ENCODE measurements at regions not wholly inside any gene's neighbourhood (a gene's known extent, or its start where the extent isn't known, plus 50 kb on each side); places are given as distances from the start of the nearest gene placed in this dataset.

- no peak for DNase-seq (ENCODE audit: low read depth in 2 of 2)
Measured at GRCh38 chr2:236498369-236498768, 71.3 kb upstream of the ACKR3 start.

GRCh38 chr2:236499691-236500578 is 69.7 kb upstream of the ACKR3 start:
- no peak for DNase-seq (ENCODE audit: low read depth in 2 of 2)

- DNase-seq (ENCODE audit: low read depth in 2 of 2): no peak
Measured at GRCh38 chr2:236501026-236501425, 68.6 kb upstream of the ACKR3 start.

GRCh38 chr2:236501531-236501930 is 68.1 kb upstream of the ACKR3 start:
- no peak for DNase-seq (ENCODE audit: low read depth in 2 of 2)

GRCh38 chr2:236503100-236503499 is 66.5 kb upstream of the ACKR3 start:
- no peak for DNase-seq (ENCODE audit: low read depth in 2 of 2)

- no peak for DNase-seq (ENCODE audit: low read depth in 2 of 2)
Measured at GRCh38 chr2:236503583-236503982, 66.0 kb upstream of the ACKR3 start.

- DNase-seq (ENCODE audit: low read depth in 2 of 2): no peak
Measured at GRCh38 chr2:236505041-236505440, 64.6 kb upstream of the ACKR3 start.

GRCh38 chr2:236505648-236506047 is 64.0 kb upstream of the ACKR3 start:
- DNase-seq (ENCODE audit: low read depth in 2 of 2): no peak

- peak; percentile 17 to 28 for DNase-seq (ENCODE audit: low read depth in 2 of 2)
Measured at GRCh38 chr2:236507393-236508085, 62.1 kb upstream of the ACKR3 start.

- DNase-seq (ENCODE audit: low read depth in 2 of 2): no peak
Measured at GRCh38 chr2:236508466-236508865, 61.2 kb upstream of the ACKR3 start.

GRCh38 chr2:236510034-236510433 is 59.6 kb upstream of the ACKR3 start:
- DNase-seq (ENCODE audit: low read depth in 2 of 2): no peak

GRCh38 chr2:236511266-236511665 is 58.4 kb upstream of the ACKR3 start:
- DNase-seq (ENCODE audit: low read depth in 2 of 2): no peak

- no peak for DNase-seq (ENCODE audit: low read depth in 2 of 2)
Measured at GRCh38 chr2:236512267-236512666, 57.4 kb upstream of the ACKR3 start.

GRCh38 chr2:236512902-236513435 is 56.7 kb upstream of the ACKR3 start:
- DNase-seq (ENCODE audit: low read depth in 2 of 2): peak; percentile 31 to 50

- DNase-seq (ENCODE audit: low read depth in 2 of 2): no peak
Measured at GRCh38 chr2:236513956-236514355, 55.7 kb upstream of the ACKR3 start.

GRCh38 chr2:236516708-236517107 is 52.9 kb upstream of the ACKR3 start:
- no peak for DNase-seq (ENCODE audit: low read depth in 2 of 2)

- DNase-seq (ENCODE audit: low read depth in 2 of 2): no peak
Measured at GRCh38 chr2:236517251-236518031, 52.2 kb upstream of the ACKR3 start.

Measured in stimulated activated CD4-positive, alpha-beta T cell treated with anti-CD3 and anti-CD28 coated beads, Interleukin-15, amount 100 ng/mL, for 48 hours (primary cell).